22Rv1 (cell line): ENCODE measurements at regions not wholly inside any gene's neighbourhood (a gene's known extent, or its start where the extent isn't known, plus 50 kb on each side); places are given as distances from the start of the nearest gene placed in this dataset.

Source experiments
- CTCF ChIP-seq: fragments of 450-650 bp; IDR thresholded peaks from 2 replicates; pipeline ENCODE4 v1.5.1; 2017; ENCODE audit warnings: mild to moderate bottlenecking
- ZFX ChIP-seq: fragments of 450-650 bp; IDR thresholded peaks from 2 replicates; pipeline ENCODE4 v1.6.1; 2017; ENCODE audit warnings: antibody characterized with exemption, borderline replicate concordance

GRCh38 chr20:16804793-16805187, 56.6 kb downstream of the OTOR start:
- TF ChIP-seq CTCF (no peak), ZFX (no peak)
